ENCODE measurements at regions not wholly inside any gene's neighbourhood (a gene's known extent, or its start where the extent isn't known, plus 50 kb on each side); places are given as distances from the start of the nearest gene placed in this dataset.
"Not testable (repeated sequence)": the region's sequence is repeated elsewhere in the genome, so short reads cannot be mapped to it uniquely, and the experiment has no call there.

DNA sequence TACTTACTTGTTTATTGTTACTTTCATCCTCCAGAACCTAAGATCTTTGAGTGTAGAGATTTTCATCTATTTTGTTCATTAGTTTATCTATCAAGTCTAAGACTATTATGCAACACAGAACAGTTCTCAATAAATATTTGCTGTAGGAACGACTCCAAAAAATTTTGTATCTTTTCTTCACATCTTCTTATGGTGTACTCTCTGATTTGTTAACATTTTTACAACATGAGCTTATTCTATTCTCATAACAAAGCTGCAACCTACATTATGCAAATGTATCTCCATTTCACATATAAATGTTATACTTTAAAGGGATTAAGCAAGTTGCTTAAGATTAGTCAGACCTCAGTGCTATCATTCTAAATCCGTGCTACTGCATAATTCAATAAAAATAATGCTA, 514.2 kb upstream of the ZP4 start:
- no peak for DNase-seq (ENCODE audit: low read depth)

GRCh38 chr1:238404481-238404880, 513.8 kb upstream of the ZP4 start:
- DNase-seq (ENCODE audit: low read depth) = no peak
- H3K4me3 ChIP-seq (ENCODE audit: low read depth, low read length) = no peak overlapping the region
- TF ChIP-seq, protein P1, sequence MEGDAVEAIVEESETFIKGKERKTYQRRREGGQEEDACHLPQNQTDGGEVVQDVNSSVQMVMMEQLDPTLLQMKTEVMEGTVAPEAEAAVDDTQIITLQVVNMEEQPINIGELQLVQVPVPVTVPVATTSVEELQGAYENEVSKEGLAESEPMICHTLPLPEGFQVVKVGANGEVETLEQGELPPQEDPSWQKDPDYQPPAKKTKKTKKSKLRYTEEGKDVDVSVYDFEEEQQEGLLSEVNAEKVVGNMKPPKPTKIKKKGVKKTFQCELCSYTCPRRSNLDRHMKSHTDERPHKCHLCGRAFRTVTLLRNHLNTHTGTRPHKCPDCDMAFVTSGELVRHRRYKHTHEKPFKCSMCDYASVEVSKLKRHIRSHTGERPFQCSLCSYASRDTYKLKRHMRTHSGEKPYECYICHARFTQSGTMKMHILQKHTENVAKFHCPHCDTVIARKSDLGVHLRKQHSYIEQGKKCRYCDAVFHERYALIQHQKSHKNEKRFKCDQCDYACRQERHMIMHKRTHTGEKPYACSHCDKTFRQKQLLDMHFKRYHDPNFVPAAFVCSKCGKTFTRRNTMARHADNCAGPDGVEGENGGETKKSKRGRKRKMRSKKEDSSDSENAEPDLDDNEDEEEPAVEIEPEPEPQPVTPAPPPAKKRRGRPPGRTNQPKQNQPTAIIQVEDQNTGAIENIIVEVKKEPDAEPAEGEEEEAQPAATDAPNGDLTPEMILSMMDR (IDR thresholded peaks at IDR 0.05; ENCODE audit: low read depth, low read length, missing control alignments) = no peak

More for the DNA sequence above, 514.2 kb upstream of the ZP4 start:
- TF ChIP-seq, protein P1 (IDR thresholded peaks at IDR 0.05; ENCODE audit: low read depth, low read length, missing control alignments) = no peak
- no peak overlapping the region for H3K4me3 ChIP-seq (ENCODE audit: low read depth, low read length)

GRCh38 chr1:238401144-238401543, 510.4 kb upstream of the ZP4 start:
- TF ChIP-seq, protein P1 (IDR thresholded peaks at IDR 0.05; ENCODE audit: low read depth, low read length, missing control alignments) = no peak
- no peak overlapping the region for H3K4me3 ChIP-seq (ENCODE audit: low read depth, low read length)
- DNase-seq (ENCODE audit: low read depth) = no peak

- TF ChIP-seq, protein P1 (IDR thresholded peaks at IDR 0.05; ENCODE audit: low read depth, low read length, missing control alignments) = no peak
- no peak overlapping the region for H3K4me3 ChIP-seq (ENCODE audit: low read depth, low read length)
- no peak for DNase-seq (ENCODE audit: low read depth)
These were observed 508.8 kb upstream of the ZP4 start for GRCh38 chr1:238399558-238399957.

GRCh38 chr1:238396140-238396539, 505.4 kb upstream of the ZP4 start:
- H3K4me3 ChIP-seq (ENCODE audit: low read depth, low read length) = no peak overlapping the region
- no peak for DNase-seq (ENCODE audit: low read depth)
- TF ChIP-seq, protein P1 (IDR thresholded peaks at IDR 0.05; ENCODE audit: low read depth, low read length, missing control alignments) = no peak

- H3K4me3 ChIP-seq (ENCODE audit: low read depth, low read length) = no peak overlapping the region
- TF ChIP-seq, protein P1 (IDR thresholded peaks at IDR 0.05; ENCODE audit: low read depth, low read length, missing control alignments) = no peak
- no peak for DNase-seq (ENCODE audit: low read depth)
These were observed 493.7 kb upstream of the ZP4 start for GRCh38 chr1:238384381-238384780.

- DNase-seq (ENCODE audit: low read depth) = no peak
- TF ChIP-seq, protein P1 (IDR thresholded peaks at IDR 0.05; ENCODE audit: low read depth, low read length, missing control alignments) = no peak
- H3K4me3 ChIP-seq (ENCODE audit: low read depth, low read length) = no peak overlapping the region
These were observed 489.4 kb upstream of the ZP4 start for GRCh38 chr1:238380167-238380566.

DNA sequence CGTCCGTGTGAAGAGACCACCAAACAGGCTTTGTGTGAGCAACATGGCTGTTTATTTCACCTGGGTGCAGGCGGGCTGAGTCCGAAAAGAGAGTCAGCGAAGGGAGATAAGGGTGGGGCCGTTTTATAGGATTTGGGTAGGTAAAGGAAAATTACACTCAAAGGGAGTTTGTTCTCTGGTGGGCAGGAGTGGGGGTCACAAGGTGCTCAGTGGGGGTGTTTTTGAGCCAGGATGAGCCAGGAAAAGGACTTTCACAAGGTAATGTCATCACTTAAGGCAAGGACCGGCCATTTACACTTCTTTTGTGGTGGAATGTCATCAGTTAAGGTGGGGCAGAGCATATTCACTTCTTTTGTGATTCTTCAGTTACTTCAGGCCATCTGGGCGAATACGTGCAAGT, 488.7 kb upstream of the ZP4 start:
- DNase-seq (ENCODE audit: low read depth); H3K4me3 ChIP-seq (ENCODE audit: low read depth, low read length): not testable (repeated sequence)
